ENCODE measurements at regions not wholly inside any gene's neighbourhood (a gene's known extent, or its start where the extent isn't known, plus 50 kb on each side); places are given as distances from the start of the nearest gene placed in this dataset.

- TF ChIP-seq EZH2 (IDR thresholded peaks at IDR 0.05) = no peak
- no peak for TF ChIP-seq POLR2AphosphoS5 (IDR thresholded peaks at IDR 0.05; ENCODE audit: borderline replicate concordance, low read depth, low read length)
- TF ChIP-seq FOXP2 (optimal IDR thresholded peaks at IDR 0.05; ENCODE audit: control extremely low read depth, extremely low read length, insufficient read depth) = no peak
Measured at GRCh38 chr2:38474715-38475566, 97.9 kb upstream of the ATL2 start.
